Activated CD4-positive, alpha-beta T cell treated with anti-CD3 and anti-CD28 coated beads for 24 hours (primary cell): ENCODE measurements at regions not wholly inside any gene's neighbourhood (a gene's known extent, or its start where the extent isn't known, plus 50 kb on each side); places are given as distances from the start of the nearest gene placed in this dataset.
"Not testable (repeated sequence)": the region's sequence is repeated elsewhere in the genome, so short reads cannot be mapped to it uniquely, and the experiment has no call there.

ENCODE experiments used
- DNase-seq, 2 donors: peaks; one replicate each; pipeline ENCODE4 v3.0.0-alpha.2; 2020; ENCODE audit warnings: low read depth in 2 of 2

DNA sequence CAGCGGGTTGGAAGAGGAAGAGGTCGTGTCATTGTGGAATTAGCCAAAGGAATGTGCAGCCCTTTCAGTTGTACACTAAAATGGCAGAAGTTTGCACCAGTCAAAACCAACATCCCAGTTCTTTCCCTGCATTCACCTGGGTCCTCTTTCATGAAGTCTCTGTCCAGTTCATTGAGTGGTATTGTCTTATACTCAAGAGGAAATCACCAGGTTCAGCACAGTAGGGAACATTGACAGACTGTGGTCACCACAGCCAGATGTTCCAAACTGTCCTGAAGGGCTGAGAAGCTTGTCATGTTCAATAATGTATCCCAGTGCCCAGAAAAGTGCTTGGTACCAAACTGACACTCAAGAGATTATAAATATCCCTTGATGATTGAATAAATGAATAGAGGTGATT, 131.6 kb downstream of the GLUL start:
- DNase-seq: no peak

DNA sequence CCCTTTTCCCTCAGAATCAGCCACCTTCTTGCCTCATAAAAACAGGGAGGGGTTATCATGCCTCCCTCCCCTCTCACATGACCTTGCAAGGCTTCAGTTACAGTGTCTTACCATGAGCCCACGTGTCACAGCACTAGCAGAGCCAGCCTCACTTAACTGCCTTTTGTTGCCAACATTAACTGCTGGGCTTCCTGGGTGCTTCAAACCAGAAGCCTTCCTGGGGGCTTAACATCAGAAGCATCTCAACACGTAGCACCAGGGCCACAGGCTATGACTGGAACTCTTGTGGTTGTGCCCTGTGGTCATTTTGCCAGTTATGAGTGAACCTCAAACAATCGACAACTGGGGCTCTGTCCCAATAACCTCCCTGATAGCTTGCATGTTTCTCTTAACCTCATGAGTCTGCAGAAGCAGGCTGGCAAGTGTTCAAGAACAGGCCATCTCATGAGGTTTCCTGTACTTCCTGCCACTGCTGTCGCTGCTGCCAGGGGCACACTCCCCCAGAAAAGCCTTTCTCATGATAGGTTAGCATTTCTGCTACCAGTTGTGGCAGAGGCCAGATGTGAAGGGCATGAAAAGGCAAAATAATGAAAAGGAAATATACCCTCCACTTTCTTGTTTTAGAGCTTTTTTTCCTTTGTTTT, 132.2 kb downstream of the GLUL start:
- peak; percentile 10 to 14 for DNase-seq

DNA sequence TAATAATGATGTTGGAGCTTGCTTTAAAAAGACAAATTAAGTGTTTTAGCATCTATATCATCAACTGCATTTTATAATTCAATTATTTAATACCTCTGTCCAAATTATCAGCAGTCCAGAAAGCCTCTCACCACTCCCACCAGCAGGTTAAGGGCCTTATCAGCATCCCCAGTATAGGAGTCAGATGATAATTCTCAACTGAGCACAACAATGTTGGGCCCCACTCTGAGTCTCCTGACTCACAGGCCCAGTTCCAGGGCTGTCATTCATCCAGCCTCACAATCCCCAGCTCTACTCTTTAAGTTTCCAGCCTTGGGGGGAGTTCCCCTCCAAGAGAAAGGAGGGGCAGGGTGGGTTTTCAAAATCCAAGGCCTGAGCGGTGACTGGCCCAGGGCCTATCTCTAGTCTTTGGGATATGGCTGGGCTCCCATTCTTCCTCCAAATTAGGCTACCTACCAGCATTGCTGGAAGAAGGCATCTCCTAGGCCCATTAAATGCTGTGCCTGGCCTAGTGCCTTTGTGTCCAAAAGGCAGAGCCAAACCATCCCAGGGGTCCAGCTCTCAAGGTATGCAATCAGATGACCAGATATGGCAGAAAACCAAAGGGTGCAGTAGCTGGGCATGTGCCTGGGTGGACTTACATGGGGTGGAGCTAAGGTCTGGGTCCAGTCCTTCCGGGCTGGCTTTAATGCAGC, 134.1 kb downstream of the GLUL start:
- DNase-seq: no peak

DNA sequence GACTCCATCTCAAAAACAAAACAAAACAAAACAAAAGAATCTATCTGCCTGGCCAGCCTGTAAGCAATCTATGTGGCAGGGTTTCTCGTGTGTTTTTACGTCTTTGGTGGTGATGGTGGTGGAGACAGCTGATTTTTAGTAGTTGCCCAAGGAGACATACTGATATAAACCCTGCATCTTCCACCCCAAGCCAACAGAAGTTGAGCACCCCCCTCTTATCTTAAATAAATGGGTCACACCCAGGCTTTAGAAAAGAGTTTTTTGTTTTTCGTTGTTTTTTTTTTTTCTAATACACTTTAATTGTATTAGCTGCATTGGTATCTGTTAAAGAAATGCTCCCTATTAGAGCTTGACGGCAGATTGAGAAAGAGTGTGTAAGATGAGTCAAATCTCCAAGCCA, 134.7 kb downstream of the GLUL start:
- no peak for DNase-seq

DNA sequence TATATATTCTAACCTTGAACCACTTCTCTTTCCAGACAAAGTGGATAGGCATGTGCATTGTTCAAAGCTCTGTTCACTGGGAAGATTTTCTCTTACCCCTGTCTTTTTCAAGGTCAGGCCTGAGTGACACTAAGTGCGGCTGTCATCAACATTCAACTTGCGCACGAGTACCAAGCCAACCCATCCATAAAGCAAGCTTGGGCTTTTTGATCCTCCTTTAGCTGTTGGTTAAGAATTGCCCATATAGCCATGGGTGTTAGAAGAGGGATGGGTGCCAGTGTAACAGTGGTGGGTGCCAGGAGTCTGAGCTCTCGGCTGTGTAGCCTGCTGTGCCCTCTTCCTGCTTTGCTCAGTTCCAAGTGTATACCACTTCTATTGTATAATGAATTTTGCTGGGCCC, 136.1 kb downstream of the GLUL start:
- no peak for DNase-seq

DNA sequence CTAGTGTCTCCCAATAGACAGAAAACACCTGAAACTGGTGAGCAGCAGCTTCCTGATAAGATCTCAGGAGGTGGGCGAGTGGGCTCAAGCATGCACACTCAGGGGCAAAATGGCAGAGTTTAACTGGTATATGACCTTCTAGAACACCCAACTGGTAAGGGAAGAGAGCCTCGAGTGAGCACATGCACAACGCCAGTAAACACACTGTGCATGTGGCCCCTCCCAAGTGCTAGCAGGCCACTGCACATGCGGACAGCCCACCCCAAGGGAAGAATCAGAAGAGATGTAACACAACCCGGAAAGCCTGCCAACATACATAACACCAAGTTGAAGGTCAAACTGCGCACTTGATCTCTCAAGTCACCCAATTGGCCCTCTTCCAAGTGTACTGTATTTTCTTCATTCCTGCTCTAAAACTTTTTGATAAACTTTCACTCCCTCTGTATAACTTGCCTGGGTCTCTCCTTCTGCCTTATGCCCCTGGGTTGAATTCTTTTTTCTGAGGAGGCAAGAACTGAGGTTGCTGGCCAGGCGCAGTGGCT, 138.2 kb downstream of the GLUL start:
- DNase-seq: no peak

DNA sequence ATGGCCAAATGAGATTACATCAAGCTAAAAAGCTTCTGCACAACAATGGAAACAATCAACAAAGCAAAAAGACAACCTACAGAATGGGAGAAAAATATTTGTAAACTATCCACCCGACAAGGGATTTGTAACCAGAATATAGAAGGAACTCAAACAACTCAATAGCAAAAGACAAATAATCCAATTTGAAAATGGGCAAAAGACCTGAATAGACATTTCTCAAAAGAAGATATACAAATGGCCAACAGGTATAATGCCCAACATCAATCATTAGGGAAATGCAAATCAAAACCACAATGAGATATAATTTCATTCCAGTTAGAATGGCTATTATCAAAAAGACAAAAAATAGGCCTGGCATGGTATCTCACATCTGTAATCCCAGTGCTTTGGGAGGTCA, 140.0 kb downstream of the GLUL start:
- DNase-seq: no peak

DNA sequence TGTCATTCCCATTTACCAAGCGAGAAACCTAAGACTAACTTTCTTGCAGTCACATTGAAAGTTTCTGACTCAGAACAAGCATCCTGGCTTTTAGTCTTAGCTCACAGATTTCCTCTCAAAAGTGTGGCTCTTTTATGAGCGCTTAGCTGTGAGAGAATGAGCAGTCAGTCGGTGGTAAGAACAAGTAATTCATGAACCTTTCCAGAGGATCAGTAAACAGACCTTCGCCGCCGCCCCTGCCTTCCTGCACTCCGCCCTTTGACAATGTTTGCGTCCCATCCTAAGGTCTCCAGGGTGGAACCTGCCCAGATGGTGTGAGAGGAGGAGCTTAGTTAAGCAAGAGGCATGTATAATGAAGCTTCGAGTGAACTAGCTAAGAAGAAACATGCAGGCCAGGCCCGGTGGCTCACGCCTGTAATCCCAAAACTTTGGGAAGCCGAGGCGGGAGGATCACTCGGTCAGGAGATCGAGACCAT, 142.4 kb downstream of the GLUL start:
- peak in 1 of 2 donors; percentile 34 for DNase-seq

DNA sequence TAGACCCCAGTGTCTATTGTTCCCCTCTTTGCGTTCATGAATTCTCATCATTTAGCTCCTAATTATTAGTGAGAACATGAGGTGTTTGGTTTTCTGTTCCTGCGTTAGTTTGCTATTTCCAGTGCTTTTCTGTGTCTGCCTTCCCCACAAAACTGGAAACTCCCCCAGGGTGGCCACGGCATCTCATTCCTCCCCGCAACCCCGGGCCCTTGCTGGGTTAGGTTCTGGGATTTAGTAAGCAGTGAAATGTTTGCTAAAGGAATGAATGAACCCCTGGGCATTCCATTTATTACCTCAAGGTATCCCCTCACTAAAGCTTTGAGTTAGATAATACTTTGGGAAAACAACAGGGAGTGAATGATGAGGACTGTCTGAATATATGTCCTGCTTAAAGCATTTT, 142.9 kb downstream of the GLUL start:
- peak in 1 of 2 donors; percentile 7 for DNase-seq

DNA sequence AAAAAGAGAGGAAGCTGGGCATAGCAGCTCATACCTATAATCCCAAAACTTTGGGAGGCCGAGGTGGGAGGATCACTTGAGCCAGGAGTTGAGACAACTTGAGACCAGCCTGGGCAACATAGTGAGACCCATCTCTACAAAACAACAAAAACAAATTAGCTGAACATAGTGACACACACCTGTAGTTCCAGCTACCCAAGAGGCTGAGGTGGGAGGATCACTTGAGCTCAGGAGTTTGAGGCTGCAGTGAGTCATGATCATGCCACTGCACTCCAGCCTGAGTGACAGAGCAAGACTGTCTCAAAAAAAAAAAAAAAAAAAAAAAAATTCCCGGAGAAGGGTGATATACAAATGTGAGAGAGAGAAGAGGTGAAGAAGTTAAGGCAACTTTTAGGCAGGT, 143.8 kb downstream of the GLUL start:
- not testable (repeated sequence) for DNase-seq

DNA sequence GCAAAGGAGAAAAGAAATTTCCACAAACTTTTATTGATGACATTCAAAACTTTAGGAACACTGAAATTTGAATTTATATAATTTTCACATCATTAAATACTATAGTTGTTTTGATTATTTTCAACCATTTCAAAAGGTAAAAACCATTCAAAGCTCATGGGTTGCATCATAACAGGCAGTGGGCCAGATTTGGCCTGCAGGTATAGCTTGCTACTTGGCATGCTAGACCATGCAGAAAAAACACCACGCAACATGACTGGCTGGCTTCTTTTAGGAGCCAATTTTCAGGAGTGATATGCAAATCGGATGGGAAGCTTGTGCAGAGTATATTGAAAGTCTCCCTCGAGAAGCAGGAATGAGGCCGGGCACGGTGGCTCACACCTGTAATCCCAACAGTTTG, 144.8 kb downstream of the GLUL start:
- DNase-seq: no peak

DNA sequence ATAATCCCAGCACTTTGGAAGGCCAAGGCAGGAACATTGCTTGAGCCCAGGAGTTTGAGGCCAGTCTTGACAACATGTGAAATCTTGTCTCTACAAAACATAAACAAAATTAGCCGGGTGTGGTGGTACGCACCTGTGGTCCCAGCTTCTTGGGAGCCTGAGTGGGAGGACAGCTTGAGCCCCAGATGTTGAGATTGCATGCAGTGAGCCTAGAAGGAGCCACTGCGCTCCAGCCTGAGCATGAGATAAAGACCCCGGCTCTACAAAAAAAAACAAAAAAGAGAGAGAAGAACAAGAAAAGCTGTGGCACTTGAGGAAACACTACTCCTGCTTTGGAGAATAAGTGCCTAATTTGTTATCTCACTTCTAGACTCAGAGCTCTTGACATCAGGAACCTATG, 146.6 kb downstream of the GLUL start:
- no peak for DNase-seq

DNA sequence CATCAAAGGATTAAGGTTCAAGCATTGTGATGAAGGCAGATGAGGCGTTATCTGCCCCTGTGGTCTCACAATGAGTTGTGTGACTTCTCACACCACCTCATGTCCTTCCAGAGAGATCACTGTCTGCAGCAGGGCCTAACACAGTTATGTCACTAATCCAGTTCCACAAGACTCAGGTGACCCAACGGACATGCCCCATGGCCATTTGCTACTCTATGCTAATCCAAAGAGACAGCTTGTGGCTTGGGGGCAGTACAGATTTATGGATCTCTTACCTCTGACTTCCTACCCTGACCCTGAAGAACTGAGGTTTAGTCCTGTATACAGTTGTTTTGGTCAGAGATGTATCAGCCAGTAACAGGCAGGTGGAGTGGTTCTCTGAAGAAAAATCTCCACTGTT, 147.1 kb downstream of the GLUL start:
- no peak for DNase-seq

DNA sequence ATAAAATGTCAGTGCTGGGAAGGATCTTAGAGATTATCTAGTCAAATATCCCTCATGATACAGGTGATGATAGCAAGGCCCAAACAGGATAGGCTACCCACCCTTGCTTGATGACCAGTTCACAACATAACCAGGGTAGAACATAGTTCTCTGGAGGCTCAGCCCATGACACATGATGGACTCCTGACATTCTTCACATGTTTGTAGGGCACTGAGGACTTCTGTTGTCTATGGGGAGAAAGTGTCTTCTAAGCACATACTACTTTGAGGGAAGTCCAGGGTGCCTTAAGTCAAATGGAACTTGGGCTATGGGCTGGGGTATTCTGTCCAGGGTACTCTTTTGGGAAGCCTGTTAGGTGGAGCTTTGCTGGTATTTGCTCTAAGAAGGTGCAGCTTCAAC, 148.9 kb downstream of the GLUL start:
- no peak for DNase-seq

DNA sequence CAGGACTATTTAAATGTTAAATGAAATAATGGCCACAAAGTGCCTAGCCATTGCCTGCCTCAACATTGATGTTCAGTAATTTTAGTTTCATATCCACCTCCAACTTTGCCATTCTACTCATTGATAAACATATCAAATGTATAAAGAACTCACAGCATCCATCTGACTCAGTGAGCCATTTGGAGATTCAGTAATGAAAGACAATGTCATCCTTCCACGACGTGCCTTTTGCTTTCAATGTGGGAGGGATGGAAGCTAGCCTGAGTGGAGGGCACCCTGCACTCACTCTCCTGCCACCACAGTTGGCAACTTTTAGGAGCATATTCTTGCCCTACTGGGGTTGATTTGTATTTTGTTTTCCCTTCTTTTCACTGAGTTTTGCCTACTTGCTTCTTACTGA, 151.5 kb downstream of the GLUL start:
- DNase-seq: no peak

DNA sequence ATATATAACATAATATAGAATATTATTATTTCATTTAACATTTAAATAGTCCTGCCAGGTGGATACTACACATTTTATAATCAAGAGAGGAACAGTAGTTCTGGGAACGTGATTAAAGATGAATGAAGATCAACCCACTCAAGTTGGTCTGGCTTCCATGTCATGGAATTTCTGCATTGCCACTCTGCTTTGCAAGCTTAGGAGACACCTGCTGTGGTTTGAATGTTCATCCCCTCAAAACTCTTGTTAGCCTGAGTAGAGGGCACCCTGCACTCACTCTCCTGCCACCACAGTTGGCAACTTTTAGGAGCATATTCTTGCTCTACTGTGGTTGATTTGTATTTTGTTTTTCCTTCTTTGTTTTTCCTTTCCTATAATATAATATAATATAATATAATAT, 153.2 kb downstream of the GLUL start:
- no peak for DNase-seq

DNA sequence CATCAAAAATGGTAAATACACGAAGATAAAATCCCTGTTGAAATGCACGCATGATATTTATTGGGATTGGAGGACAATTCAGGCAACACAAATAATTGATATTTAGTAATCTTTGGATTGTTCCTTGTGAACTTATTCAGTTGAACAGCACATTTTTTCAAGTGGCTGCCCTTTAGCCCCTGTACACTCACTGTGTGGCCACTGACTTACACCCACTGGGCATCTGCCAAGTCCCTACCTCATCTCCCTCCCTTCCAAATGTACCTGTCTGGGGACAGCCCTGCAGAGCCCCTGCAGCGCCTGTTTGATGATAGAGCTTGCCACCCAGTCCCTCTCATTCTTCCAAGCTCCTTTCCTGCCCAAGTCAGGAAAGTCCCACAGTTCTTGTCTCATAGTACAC, 154.3 kb downstream of the GLUL start:
- DNase-seq: no peak

DNA sequence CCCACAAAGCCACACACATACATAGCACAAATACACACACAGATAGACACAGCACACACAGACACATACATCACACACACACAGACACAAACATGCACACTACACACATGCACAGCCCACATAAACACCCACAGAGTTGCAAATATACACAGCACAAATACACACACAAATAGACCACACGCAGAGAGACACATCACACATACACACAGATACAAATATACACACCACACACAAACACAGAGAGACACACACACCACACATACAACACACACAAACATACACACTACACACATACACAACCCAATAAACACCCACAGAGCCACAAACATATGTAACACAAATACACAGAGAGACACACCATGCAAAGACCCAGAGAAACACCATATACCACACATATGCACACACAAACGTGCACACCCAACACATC, 154.9 kb downstream of the GLUL start:
- no peak for DNase-seq

DNA sequence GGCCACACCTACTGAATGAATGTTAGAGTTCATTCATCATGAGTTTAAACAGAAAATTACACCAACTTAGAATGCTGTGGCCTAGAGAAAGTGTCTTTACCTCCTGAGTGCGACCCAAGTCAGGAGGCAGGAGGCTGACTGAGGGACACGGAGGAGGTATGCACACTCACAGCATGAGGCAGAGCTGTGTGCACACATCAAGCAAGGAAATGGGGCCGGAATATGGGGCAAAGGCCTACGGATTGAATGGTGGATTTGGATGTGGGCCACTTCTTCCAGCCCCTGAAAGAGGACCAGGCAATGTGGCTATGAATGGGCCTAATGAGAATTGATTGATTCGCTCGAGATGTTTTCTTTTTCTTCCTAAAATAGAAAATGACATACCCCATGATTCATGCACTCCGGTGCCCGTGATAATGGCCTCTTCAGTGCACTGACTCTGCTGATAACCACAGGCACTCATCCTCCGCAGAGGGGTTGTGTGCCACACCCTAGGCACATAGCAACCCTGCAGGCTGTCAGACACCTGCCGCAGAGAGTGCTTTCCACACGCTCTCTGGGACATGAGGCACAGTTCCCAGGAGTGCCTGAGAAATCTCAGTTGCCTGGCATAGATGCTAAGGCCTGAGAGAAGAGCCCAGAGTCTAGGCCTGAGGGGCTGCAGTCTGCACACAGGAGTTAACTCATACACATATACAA, 155.5 kb downstream of the GLUL start:
- no peak for DNase-seq

DNA sequence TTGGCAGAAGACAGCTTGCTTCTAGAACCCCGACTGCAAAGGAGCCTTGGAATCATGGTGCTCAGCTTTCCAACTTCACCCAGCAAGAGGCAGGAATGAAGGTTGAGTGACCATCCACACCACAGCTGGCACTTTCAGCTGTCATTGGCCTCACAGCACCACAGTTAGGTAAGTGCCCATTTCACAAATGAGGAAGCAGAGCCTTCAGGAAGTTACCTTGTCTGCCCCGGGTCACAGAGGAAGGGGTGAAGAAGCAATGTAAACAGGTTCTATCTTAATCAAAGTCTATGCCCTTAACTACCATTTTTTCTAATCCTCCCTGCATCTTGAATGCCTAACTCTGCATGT, 156.0 kb downstream of the GLUL start:
- no peak for DNase-seq

DNA sequence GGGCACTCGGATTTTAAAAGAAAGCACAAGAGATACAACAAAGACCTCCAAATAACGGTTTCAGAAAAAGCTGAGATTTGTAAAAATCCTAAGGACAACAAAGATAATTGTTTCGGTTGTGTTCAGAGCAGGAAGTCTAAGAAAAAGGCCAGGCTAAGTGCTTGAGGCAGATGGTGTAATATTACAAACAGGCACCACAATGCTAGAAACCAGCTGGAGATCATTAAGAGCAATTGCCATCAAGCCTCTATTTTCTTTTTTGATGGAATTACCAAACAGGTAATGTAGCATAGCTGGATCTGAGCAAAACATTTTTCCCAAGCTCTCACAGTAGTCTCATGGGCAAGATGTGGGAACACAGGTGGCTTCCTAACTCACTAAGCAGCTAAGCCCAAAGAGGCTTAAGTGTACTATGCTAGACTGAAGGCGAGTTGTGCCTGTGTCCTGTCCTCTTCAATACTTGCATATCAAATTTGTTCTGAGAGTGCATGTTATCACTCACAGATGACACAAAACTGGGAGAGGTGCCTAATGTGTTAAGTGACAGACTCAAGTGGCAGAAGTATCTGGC, 161.6 kb downstream of the GLUL start:
- no peak for DNase-seq

DNA sequence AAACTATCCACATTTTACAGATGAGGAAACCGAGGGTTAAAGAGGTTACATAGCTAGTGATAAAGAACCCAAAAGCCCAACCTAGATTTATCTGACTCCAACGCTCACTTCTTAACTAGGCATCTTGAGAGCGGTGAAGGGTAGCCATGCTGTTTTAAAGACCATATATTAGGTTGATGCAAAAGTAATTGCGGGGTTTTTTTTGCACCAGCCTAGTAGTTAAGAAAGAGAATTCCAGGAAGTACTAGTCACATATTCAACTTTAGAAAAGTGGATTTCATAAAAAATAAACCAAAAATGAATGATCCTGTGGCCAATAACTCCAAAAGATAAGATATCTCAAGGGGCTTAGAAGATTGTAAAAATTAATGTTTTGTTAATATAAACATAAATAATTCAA, 162.1 kb downstream of the GLUL start:
- no peak for DNase-seq
